NCI-H2029 (cell line): ENCODE measurements at regions not wholly inside any gene's neighbourhood (a gene's known extent, or its start where the extent isn't known, plus 50 kb on each side); places are given as distances from the start of the nearest gene placed in this dataset.

ENCODE experiments used
- DNase-seq: peaks from one replicate; lab custom pipeline; 2025; lab: John Stamatoyannopoulos, UW

GRCh38 chr15:62573876-62574275 lies 408.8 kb upstream of the C2CD4B start:
- no peak for DNase-seq

- DNase-seq, result no peak
Observed at GRCh38 chr15:62578546-62578945, 413.5 kb upstream of the C2CD4B start.

DNA sequence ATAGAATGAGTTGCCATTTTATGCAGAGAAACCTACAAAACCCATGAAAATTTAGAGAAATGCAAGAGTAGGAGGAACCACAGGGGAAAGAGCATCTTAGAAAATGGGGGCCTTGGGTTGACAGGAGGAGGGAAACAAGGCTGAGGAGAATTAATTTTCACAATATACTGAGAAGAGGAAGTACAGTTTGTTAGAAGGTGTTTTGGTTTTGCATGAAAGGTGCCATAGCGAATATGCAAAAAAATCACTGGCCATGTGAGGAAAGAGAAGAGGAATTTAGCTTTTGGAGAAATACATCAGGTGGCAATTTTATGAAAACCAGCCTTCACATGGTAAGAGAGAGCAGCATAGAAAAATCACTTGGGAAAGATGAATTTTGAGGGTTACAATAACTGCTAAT lies 413.9 kb upstream of the C2CD4B start:
- no peak for DNase-seq

DNA sequence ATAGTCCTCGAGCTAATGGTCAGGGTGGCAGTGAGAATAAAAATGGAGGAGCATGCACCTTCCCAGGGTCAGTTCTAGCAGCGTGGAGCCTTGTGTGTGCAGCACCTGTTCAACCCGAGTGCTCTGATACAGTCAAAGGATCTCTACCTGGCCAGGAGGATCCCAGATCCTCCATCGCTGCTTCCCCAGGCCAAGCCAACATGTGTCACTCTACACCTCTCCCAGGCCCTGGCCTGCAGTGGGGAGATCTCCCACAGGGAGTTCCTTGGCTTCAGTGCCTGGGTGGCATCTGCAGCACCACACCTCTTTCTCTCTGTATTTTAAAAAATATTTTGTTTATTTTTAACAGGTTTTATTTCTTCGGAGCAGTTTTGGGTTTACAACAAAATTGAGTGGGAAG lies 414.8 kb upstream of the C2CD4B start:
- DNase-seq, result no peak

DNA sequence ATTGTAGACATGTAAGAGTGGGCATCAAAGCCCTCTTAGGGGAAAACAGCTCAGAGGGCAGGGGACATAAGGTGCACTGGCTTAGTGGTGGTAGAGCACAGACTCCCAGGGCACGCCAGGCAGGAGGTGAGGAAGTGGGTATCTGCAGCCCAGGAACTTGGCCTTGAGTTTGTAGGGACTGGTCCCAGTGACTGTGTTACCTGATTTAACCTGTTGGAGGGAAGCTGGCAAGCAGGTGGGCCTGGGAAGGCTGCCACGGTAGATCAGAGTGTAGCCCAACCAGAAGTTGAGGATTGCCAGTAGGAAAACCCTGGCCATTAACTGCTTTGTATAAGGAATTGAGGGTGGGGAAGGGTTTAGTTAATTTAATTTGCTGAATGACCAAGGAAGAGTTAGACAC lies 417.5 kb upstream of the C2CD4B start:
- no peak for DNase-seq

DNA sequence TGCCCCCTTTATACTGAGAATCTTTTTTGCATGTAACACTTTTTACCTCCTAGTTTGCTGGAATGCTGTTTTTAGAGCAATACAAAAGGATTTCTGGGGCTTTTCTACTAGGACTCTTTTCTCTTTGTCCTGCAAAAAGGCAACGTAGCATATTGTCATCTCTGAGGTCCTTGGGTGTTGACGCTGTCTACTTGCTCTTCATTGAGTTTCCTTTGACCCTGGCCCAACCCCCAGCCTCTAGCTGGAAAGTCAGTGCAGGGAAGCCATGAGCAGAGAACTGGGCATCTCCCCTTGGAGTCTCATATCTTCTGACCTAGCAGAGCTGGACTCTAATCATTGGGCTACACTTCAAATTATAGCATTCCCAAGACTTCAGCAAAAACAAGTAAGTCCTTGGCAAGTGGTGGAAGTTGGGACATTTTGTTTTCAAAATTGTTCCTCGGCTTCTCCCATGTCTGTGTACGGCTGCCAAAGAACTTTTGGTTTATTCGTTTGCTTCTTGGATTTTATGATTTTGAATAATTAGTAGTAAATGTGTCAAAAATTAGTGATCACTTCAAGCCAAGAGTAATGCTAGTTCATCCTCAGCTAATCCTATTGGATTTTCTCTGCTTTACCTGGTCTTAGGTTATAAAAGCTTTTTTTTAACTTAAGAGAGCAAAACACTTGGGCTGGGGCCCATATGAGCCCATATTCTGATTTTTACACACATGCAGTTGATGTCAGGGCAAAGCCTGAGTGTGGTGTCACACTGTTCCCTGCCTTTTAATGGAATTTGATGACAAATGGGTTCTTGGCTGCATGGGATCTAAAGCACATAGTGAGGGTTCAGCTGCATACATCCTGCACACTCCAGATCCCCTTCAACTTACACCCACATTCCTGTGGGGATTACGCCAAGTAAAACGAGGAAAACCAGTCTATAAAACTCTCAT lies 419.5 kb upstream of the C2CD4B start:
- DNase-seq, result no peak

GRCh38 chr15:62588938-62589670 lies 424.0 kb upstream of the C2CD4B start:
- DNase-seq, result no peak

GRCh38 chr15:62591842-62592838 lies 427.1 kb upstream of the C2CD4B start:
- DNase-seq, result no peak

DNA sequence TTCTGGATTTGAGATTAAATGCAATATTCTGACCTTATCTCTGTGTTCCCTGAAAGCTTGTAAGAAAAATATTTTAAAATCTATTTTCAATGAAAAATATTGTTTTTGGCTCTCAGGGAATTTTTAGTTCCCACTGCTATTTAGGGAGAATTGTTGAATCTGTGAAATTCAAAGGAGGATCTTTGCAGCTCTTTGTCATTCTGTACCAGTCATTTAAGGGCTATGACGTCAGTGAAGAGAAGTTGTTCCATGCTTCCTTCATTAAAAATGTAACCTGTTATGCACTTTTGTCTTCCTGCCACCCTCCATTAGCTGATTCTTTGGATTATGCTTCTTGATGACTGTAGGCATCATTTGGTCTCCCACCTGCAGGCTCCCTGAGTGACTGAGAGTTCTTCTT lies 427.8 kb upstream of the C2CD4B start:
- no peak for DNase-seq

GRCh38 chr15:62593681-62594399 lies 428.8 kb upstream of the C2CD4B start:
- DNase-seq, result peak; percentile 23

DNA sequence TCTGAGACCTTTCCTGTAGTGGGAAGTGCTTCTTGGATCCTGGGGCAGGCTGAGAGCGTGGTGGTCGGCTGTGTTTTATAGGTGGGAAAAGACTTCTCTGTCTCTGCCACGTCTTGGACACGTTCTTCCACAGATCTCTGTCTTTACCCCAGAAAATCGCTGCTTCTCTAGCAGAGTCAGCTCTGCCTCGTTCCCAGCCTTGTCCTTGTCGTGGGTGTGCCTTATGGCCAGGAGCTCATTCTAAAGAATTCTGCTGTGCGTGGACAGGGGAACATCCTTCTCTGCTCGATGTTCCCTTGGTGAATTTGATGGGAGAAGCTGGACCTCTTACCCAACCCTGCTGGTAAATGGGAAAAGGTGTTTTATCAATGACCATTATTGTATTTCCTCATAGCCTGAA lies 433.1 kb upstream of the C2CD4B start:
- DNase-seq, result no peak

DNA sequence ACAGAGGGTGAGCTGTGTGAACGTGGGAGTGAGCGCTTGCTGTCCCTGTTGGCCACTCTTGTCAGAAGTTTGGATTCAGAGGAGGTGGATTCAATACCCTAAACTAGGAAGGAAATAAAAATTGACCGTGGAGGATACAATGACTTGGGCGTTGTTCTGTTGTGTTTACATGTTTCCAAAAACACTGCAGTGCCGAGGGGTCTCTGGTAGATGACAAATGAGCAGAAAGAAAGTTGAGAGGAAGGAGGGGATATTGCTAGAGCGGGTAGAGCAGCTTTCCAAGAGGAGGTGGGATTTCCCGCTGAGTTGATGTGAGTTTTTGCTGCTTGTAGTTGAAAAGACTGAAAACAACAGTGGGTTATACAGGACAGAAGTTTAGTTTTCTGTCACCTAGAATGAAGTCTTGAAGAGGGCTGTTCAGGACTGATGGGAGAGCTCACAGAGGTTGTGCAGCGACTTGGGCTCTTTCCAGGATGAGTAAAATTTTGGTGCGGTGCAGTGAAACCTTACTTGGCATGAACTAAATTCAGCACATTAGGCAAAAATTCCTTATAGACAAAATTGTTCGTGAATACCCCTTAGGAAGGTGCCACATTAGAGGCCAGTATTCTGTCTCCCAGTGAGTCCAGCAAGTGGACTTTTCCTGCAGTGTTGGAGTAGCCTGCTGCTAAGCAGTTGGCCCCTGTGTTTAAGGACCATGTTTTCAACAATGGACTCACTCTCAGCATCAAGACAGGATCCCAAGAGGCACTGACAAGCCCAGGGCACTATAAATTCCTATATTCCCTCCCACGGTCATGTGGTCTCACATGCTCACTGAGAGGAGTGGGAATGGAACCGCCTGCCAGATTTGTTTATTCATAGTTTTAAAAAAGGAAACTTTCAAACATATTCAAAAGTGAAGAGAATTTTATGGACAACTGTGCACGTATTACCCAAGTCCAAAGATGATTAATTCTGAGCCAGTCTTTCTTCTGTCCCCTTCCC lies 435.0 kb upstream of the C2CD4B start:
- DNase-seq, result no peak

GRCh38 chr15:62601777-62602545 lies 436.9 kb upstream of the C2CD4B start:
- no peak for DNase-seq

- no peak for DNase-seq
Observed at GRCh38 chr15:62603742-62604141, 438.7 kb upstream of the C2CD4B start.

DNA sequence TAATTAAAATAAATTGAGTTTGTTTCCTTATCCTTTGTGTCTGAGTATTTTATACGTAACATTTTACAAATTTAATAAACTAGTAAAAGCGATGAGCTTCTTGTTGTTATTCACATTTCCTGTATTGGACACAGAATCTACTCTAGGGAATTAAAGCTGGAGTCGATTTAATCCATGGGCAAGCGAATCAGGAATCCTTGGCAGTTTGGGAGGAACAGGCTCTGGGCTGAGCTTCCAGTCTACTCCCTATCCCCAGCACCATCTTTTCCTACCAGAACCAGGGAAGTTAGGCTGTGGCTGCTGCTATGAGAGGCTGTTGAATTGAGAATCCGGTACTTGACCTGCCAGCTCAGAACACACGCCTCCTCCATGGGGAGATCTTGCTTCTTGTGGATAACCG lies 437.3 kb upstream of the TPM1 start:
- no peak for DNase-seq

- DNase-seq, result no peak
Observed at GRCh38 chr15:62606376-62607113, 436.0 kb upstream of the TPM1 start.

- DNase-seq, result no peak
Observed at GRCh38 chr15:62607114-62607462, 435.5 kb upstream of the TPM1 start.

GRCh38 chr15:62607643-62608042 lies 434.9 kb upstream of the TPM1 start:
- DNase-seq, result no peak

- DNase-seq, result no peak
Observed at GRCh38 chr15:62608369-62608768, 434.2 kb upstream of the TPM1 start.
